MCF 10A (cell line): ENCODE measurements at regions not wholly inside any gene's neighbourhood (a gene's known extent, or its start where the extent isn't known, plus 50 kb on each side); places are given as distances from the start of the nearest gene placed in this dataset.

Experiments
- BruUV-seq: library from RNA; stranded (reverse); fragments of 400-500 nt; replicated peaks from 2 replicates; lab custom pipeline; 2021; lab: Mats Ljungman, UMichigan
- CTCF ChIA-PET: fragments of 300-600 bp; sonication (Branson Sonifier 250); formaldehyde crosslinking; extraction: SDS; loops from one replicate; lab custom pipeline; 2021; ENCODE audit warnings: antibody characterized with exemption, inconsistent platforms; lab: Yijun Ruan, JAX
- POLR2A ChIA-PET: fragments of 300-600, 350-650 bp; sonication (Branson Sonifier 250); formaldehyde crosslinking; extraction: SDS; loops from one replicate; lab custom pipeline; 2020; ENCODE audit warnings: antibody characterized with exemption, inconsistent platforms; lab: Yijun Ruan, JAX
- DNase-seq: peaks from one replicate; pipeline ENCODE4 v3.0.0-alpha.2; 2018; ENCODE audit not compliant: unreplicated experiment
- H3K27ac Mint-ChIP-seq: one replicate; pipeline ENCODE4 v1.8.0; 2022; ENCODE audit warnings: mild to moderate bottlenecking, low read depth, mixed read lengths; ENCODE audit not compliant: unreplicated experiment
- H3K27me3 Mint-ChIP-seq: one replicate; pipeline ENCODE4 v1.8.0; 2022; ENCODE audit warnings: mixed read lengths; ENCODE audit not compliant: insufficient read depth, unreplicated experiment
- H3K36me3 Mint-ChIP-seq: one replicate; pipeline ENCODE4 v1.8.0; 2022; ENCODE audit warnings: mild to moderate bottlenecking, moderate library complexity, mixed read lengths; ENCODE audit not compliant: insufficient read depth, unreplicated experiment
- H3K4me1 Mint-ChIP-seq: one replicate; pipeline ENCODE4 v1.8.0; 2022; ENCODE audit warnings: mixed read lengths; ENCODE audit not compliant: insufficient read depth, unreplicated experiment
- H3K4me3 Mint-ChIP-seq: one replicate; pipeline ENCODE4 v1.8.0; 2022; ENCODE audit warnings: mild to moderate bottlenecking, moderate library complexity, mixed read lengths; ENCODE audit not compliant: unreplicated experiment
- H3K9me3 Mint-ChIP-seq: one replicate; pipeline ENCODE4 v1.8.0; 2022; ENCODE audit warnings: mixed read lengths; ENCODE audit not compliant: unreplicated experiment
- CTCF ChIP-seq: fragments of 200-600 bp; IDR thresholded peaks from one replicate; pipeline ENCODE4 v1.8.0; 2022; ENCODE audit warnings: antibody characterized with exemption, mild to moderate bottlenecking; ENCODE audit not compliant: unreplicated experiment
- intact Hi-C: fragments of 100-400 bp; cut with micrococcal nuclease; formaldehyde crosslinking; loops from 2 replicates; pipeline ENCODE4 v1.14.1; 2022

- ChIA-PET POLR2A (interaction anchor here (0.7 kb wide), 1 partner anchor 479 kb away, joined by 3 read pairs; no protein-coding TSS in a partner anchor), CTCF (no interaction called here)
- H3K36me3 Mint-ChIP-seq, result no peaks in the 10 kb centered on the region
- H3K27ac Mint-ChIP-seq, result no peak overlapping the region
- intact Hi-C loops, result no loop called here
- peaks cover 2% of the 10 kb centered on the region for H3K9me3 Mint-ChIP-seq
- TF ChIP-seq CTCF, result no peak
- no peaks in the 10 kb centered on the region for H3K27me3 Mint-ChIP-seq
- H3K4me1 Mint-ChIP-seq, result no peaks in the 10 kb centered on the region
- DNase-seq, result no peak
- no peak overlapping the region for H3K4me3 Mint-ChIP-seq
- BruUV-seq, result no TSS peak
Measured at GRCh38 chr12:31820832-31821231, 92.0 kb upstream of the AMN1 start.

- no peak overlapping the region for H3K4me3 Mint-ChIP-seq
- CTCF ChIA-PET, result no interaction called here
- no peak overlapping the region for H3K27ac Mint-ChIP-seq
- no TSS peak for BruUV-seq
- DNase-seq, result no peak
- TF ChIP-seq CTCF, result no peak
- H3K9me3 Mint-ChIP-seq, result no peaks in the 10 kb centered on the region
- POLR2A ChIA-PET, result no interaction called here
- intact Hi-C loops, result no loop called here
- H3K36me3 Mint-ChIP-seq, result no peaks in the 10 kb centered on the region
- H3K27me3 Mint-ChIP-seq, result no peaks in the 10 kb centered on the region
- H3K4me1 Mint-ChIP-seq, result no peaks in the 10 kb centered on the region
Measured at GRCh38 chr12:31819427-31819826, 90.6 kb upstream of the AMN1 start.

GRCh38 chr12:31818623-31819268 is 89.9 kb upstream of the AMN1 start:
- Mint-ChIP-seq H3K27ac (no peak overlapping the region), H3K27me3 (no peaks in the 10 kb centered on the region), H3K4me3 (no peak overlapping the region), H3K36me3 (no peaks in the 10 kb centered on the region), H3K4me1 (no peaks in the 10 kb centered on the region), H3K9me3 (no peaks in the 10 kb centered on the region)
- no peak for DNase-seq
- intact Hi-C loops, result no loop called here
- BruUV-seq, result no TSS peak
- TF ChIP-seq CTCF, result no peak
- CTCF ChIA-PET, result no interaction called here
- POLR2A ChIA-PET, result no interaction called here

GRCh38 chr12:31817120-31817519 is 88.3 kb upstream of the AMN1 start:
- DNase-seq, result no peak
- BruUV-seq, result no TSS peak
- H3K9me3 Mint-ChIP-seq, result no peaks in the 10 kb centered on the region
- no peak overlapping the region for H3K27ac Mint-ChIP-seq
- H3K4me3 Mint-ChIP-seq, result no peak overlapping the region
- H3K4me1 Mint-ChIP-seq, result no peaks in the 10 kb centered on the region
- TF ChIP-seq CTCF, result no peak
- ChIA-PET CTCF (interaction anchor here (0.7 kb wide), 1 partner anchor 9 kb away, joined by 4 read pairs; no protein-coding TSS in a partner anchor), POLR2A (no interaction called here)
- H3K27me3 Mint-ChIP-seq, result no peaks in the 10 kb centered on the region
- intact Hi-C loops, result no loop called here
- no peaks in the 10 kb centered on the region for H3K36me3 Mint-ChIP-seq
